Amygdala (tissue), 56 donors: ENCODE measurements at regions not wholly inside any gene's neighbourhood (a gene's known extent, or its start where the extent isn't known, plus 50 kb on each side); places are given as distances from the start of the nearest gene placed in this dataset.

Experiments used
- DNase-seq, 56 donors: peaks; one replicate each; lab custom pipeline; 2025; lab: John Stamatoyannopoulos, UW

DNA sequence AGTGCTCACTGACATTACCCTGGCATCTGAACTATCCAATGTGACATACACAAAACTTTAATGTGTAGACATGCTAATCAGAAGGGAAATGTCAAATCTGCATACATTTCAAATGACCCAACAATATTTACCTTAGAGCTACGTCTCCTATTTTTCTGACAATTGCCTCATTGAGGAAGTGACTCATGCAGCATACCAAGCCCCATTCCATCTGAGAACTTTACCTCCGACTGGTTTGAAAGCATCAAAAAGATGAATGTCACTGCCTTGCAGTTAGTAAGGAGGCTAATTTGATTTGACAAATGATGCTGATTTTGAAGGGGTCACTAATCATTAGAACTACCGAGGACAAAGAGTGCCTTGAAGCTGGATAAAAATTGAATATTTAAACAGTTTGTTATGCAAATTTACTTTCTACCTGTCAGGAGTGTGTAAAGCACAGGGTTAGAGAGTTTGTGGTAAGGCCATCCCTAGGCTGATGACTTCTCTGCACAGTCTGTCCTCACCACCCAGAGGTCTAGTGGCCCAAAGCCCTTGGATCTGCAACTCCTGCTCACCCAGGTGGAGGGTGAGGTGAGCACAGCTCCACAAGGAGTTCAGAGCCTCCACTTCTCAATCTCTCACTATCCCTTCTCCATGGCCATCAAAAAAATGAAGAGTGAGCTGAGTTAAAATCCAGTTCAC is 500.3 kb upstream of the C1orf87 start:
- DNase-seq = no peak

GRCh38 chr1:60573121-60573520 is 499.6 kb upstream of the C1orf87 start:
- no peak for DNase-seq

DNA sequence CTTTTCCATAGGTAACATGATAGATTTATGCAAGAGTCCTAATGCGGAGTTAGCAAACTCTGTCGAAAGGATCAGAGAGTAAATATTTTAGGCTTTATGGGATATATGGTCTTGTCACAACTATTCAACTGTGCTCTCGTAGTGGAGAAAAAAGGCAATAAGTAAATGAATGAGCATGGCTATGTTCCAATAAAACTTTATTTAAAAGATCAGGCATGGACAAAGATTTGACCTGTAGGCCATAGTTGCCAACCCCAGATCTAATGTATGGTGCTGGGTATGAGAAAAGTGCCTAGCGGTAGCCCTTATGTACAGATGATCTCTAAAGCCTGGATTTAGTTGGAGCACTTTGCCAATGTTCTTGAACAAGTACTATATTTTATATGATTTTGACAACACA is 498.8 kb upstream of the C1orf87 start:
- no peak for DNase-seq

- no peak for DNase-seq
Observed at GRCh38 chr1:60571811-60572210, 498.2 kb upstream of the C1orf87 start.

DNA sequence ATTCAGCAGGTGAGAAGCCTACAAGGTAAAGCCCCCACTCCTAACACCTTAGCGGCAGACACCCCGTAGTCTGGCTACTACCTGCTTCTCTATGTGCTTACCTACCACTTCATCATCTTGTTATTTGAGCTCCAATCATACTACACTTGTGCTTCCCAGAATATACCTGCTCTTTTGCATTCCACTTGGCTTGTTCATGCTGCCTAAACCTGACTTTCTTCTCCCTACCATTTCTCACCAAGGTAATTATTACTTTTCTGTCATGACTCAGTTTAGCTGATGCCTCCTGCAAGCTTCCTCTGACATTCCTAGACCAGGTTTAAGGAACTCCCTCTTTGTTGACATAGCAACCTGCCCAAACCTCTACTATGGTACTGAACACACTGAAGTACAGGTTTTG is 495.6 kb upstream of the C1orf87 start:
- no peak for DNase-seq

- DNase-seq = no peak
Observed at GRCh38 chr1:60567256-60567655, 493.7 kb upstream of the C1orf87 start.

- peak in 10 of 56 donors; percentile 1 to 32 (median 2) for DNase-seq
Observed at GRCh38 chr1:60564916-60565750, 491.6 kb upstream of the C1orf87 start.

DNA sequence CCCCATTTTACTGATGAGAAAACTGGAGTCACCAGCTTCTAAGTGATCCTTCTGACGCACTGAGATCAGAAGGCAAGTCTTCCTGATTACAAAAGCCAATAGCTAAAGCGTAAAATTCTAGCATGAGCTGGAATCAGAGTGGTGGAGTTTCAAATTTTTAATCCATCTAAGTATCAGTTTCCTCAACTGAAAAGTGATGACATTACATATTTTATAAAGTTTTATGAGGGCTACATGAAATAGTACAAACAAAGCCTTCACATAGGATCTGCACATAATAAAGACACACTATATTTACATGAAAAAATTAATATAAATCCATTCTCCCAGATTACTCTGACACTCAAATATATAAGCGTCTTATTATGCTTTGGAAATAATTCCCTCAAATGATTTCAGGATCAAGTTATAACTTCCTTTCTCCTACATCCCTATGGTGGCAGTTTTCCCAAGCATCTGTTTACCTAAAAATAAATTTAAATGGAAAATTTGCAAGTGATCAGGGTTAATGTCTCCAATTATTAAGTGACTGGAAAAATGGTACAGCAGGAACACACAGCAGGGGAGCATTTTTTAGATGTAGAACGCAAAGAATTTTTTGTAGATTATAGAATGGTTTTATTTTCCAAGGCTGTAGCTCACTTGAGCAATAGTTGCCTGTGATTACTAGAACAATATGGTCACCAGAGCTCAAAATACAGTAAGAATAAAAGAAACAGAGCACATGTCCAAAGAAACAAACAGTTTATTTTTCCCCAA is 490.4 kb upstream of the C1orf87 start:
- DNase-seq = no peak

- DNase-seq = no peak
Observed at GRCh38 chr1:60562740-60563139, 489.2 kb upstream of the C1orf87 start.

GRCh38 chr1:60560701-60561100 is 487.1 kb upstream of the C1orf87 start:
- no peak for DNase-seq

GRCh38 chr1:60558236-60558635 is 484.7 kb upstream of the C1orf87 start:
- no peak for DNase-seq

DNA sequence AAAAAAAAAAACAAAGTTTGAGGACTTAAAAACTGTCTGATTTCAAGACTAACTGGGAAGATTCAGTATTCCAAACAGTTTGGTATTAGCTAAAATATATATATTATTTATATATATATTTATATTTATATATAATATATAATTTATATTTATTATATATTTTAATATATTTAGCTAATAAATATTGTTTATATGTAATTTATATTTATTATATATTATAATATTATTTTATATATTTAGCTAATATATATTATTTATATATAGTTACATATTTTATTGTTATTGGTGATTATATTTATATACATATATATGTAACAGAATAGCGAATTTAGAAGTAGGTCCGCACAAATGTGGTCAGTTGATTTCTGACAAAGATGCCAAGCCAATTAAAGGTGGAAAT is 480.2 kb upstream of the C1orf87 start:
- no peak for DNase-seq

DNA sequence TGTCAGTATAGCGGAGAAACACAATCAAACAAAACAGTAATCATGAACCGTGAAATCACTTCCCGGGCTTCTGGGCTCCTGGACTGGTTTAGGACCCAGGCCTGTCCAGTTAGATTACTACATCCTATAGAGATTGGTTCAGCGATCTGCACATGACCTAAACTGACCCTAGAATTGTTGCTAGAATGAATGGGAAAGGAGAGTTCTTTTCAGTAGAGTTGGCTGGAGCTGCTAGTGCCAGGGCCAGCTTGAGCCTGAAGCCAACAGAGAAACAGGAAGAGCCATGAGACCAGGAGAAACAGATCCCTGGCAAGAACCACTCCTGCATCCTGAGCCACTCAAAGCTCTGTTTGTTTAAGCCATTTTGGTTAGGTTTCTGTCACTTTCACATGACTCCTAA is 474.3 kb upstream of the C1orf87 start:
- DNase-seq = peak in 15 of 56 donors; percentile 0 to 23 (median 2)

DNA sequence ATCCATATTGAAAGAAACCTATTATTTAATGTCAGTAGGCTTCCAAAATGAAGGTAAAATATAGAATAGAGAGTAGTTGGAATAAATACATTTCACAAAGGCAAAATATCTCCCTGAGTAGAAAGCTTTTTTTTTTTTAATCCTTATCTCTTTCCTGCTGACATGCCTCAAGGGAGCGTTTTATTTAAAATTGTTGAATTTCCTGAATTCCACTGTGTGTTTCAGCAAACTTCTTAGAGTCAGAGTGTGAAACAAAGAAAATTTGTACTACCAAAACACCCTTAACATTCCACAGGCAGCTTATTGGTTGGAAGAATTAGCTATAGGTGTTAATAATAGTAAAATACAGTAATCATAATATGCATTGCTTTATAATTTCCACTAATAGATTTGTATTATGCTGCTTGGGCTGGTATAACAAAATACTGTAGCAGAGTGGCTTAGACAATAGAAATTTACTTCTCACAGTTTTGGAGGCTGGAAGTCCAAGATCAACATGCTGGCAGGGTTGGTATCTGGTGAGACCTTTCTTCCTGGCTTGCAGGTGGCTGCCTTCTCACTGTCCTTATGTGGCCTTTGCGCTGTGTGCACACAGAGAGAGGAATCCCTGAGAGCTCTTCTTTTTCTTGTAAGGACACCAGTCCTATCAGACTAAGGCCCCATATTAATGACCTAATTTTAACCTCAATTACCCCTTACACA is 468.4 kb upstream of the C1orf87 start:
- DNase-seq = no peak

DNA sequence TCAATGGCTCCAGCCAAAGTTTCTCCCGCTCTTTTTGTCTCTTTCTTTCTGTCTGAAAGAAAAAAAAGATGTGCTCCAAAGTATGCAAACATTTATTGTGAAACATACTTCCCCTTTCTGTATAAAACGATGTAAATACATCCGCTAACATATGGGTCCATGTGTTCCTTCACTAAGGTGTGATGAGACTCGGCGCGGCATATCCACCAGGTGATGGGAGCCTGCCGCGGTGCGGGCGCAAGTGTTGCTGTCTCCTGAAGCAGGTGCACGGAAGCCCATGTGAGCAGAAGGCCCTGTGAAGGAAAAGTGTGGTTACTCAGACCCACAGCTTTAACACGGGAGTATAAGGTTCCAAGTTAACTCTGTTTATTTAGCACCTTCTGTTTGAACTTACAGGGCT is 466.6 kb upstream of the C1orf87 start:
- no peak for DNase-seq

DNA sequence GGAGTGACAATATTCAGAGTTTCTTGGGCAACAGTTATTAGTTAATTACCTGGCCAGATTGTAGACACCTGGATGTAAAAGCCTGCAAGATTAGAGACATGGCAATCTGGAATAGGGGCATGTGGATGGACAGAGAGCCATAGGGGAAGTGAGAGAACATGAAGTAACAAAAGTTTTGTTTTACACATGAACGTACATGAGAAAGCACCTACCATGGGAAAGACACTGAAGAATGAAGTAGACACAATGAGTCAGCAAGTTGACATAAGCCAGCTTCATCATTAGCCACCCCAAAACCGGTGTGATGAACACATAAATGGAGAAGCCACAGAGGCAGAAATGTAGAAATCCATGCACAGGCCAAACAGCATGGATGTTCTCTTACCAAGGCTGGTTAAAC is 462.1 kb upstream of the C1orf87 start:
- DNase-seq = no peak

DNA sequence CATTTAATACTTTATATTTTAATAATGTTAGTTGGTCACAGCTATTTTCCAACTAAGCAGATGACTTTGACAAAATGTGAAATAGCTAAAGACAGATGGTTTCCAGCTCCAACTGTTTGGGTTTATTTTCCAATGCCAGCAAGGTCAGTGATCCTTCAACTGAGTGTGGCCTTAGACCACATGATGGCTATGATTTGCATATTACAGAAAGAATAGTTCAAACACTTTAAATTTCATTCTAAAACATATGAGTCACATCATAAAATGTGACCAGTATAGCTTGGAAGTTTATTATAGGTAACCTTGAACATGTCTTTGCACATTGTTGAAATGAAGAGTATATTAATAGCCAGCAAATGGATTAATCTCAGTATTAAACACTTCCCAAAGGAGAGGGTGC is 454.0 kb upstream of the C1orf87 start:
- no peak for DNase-seq

- DNase-seq = no peak
Observed at GRCh38 chr1:60516996-60517395, 443.4 kb upstream of the C1orf87 start.

GRCh38 chr1:60510162-60510561 is 436.6 kb upstream of the C1orf87 start:
- no peak for DNase-seq

GRCh38 chr1:60504206-60504840 is 430.8 kb upstream of the C1orf87 start:
- DNase-seq = no peak
